Natural killer cell (primary cell): ENCODE measurements at regions not wholly inside any gene's neighbourhood (a gene's known extent, or its start where the extent isn't known, plus 50 kb on each side); places are given as distances from the start of the nearest gene placed in this dataset.

ENCODE experiments used
- ATAC-seq, 3 donors: fragments of 150-1000 bp in 2 of 3; fragments of 200-7000 bp in 1 of 3; cut with Tn5 transposase; 1 replicate in 1 of 3; 2 replicates in 2 of 3; pipeline ENCODE4 v1.10.0; 2021; ENCODE audit warnings: mild to moderate bottlenecking in 2 of 3, moderate library complexity in 2 of 3
- DNase-seq, 2 donors: peaks; one replicate each; pipeline versions ENCODE4 v3.0.0 to v3.0.0-alpha.2; 2013 to 2021; ENCODE audit warnings: mixed read lengths in 1 of 2
- H3K27ac ChIP-seq: one replicate; pipeline ENCODE4 v1.5.1; 2013; ENCODE audit warnings: mild to moderate bottlenecking, low read length
- H3K27me3 ChIP-seq: one replicate; pipeline ENCODE4 v1.6.1; 2013; ENCODE audit warnings: low read length; ENCODE audit not compliant: control insufficient read depth, insufficient read depth
- H3K36me3 ChIP-seq: one replicate; pipeline ENCODE4 v1.6.1; 2013; ENCODE audit warnings: low read length; ENCODE audit not compliant: control insufficient read depth, insufficient read depth
- H3K4me1 ChIP-seq: one replicate; pipeline ENCODE4 v1.6.1; 2013; ENCODE audit warnings: low read length; ENCODE audit not compliant: control insufficient read depth, insufficient read depth
- H3K4me3 ChIP-seq: one replicate; pipeline ENCODE4 v1.5.1; 2013; ENCODE audit warnings: low read length
- H3K9me3 ChIP-seq: one replicate; pipeline ENCODE4 v1.6.1; 2013; ENCODE audit warnings: low read length; ENCODE audit not compliant: control insufficient read depth, insufficient read depth
- H3K27ac Mint-ChIP-seq, 2 donors: one replicate each; pipeline ENCODE4 v1.8.0; 2022; ENCODE audit warnings: mild to moderate bottlenecking in 2 of 2, mixed read lengths in 2 of 2, moderate library complexity in 1 of 2
- H3K27me3 Mint-ChIP-seq, 2 donors: one replicate each; pipeline ENCODE4 v1.8.0; 2022; ENCODE audit warnings: low read depth in 2 of 2, mixed read lengths in 2 of 2
- H3K36me3 Mint-ChIP-seq: one replicate; pipeline ENCODE4 v1.8.0; 2022; ENCODE audit warnings: mixed read lengths
- H3K4me1 Mint-ChIP-seq, 2 donors: one replicate each; pipeline ENCODE4 v1.8.0; 2022; ENCODE audit warnings: mixed read lengths in 2 of 2
- H3K4me3 Mint-ChIP-seq: one replicate; pipeline ENCODE4 v1.8.0; 2022; ENCODE audit warnings: mild to moderate bottlenecking, moderate library complexity, mixed read lengths
- H3K9me3 Mint-ChIP-seq, 2 donors: one replicate each; pipeline ENCODE4 v1.8.0; 2022; ENCODE audit warnings: mixed read lengths in 2 of 2
- CTCF ChIP-seq: fragments of 200-600 bp; IDR thresholded peaks from one replicate; pipeline ENCODE4 v1.8.0; 2022; ENCODE audit warnings: antibody characterized with exemption
- WGBS: methylation state at CpG from one replicate; pipeline ENCODE4 v1.1.7; 2013; ENCODE audit warnings: missing lambda C conversion rate; ENCODE audit not compliant: insufficient coverage; 5-methylcytosine and 5-hydroxymethylcytosine counted together
- intact Hi-C: fragments of 100-400 bp; cut with micrococcal nuclease; formaldehyde crosslinking; loops from one replicate; pipeline ENCODE4 v1.14.2; 2022

- Histone ChIP-seq H3K4me1 (no peaks in the 10 kb centered on the region), H3K27me3 (no peaks in the 10 kb centered on the region), H3K27ac (no peak overlapping the region), H3K9me3 (no peaks in the 10 kb centered on the region), H3K4me3 (no peak overlapping the region), H3K36me3 (no peaks in the 10 kb centered on the region)
- Mint-ChIP-seq H3K27me3 (peaks cover 5 to 10% of the 10 kb centered on the region in 2 donors), H3K4me1 (no peaks in the 10 kb centered on the region), H3K4me3 (no peak overlapping the region), H3K9me3 (no peaks in the 10 kb centered on the region), H3K36me3 (no peaks in the 10 kb centered on the region), H3K27ac (no peak overlapping the region)
- DNase-seq (no peak), ATAC-seq (no peak)
- no peak for TF ChIP-seq CTCF
- intact Hi-C loops, result no loop called here
- 100% methylated on average over 2 of the region's 2 CpGs for WGBS
Measured at GRCh38 chr7:25572423-25572822, 344.1 kb upstream of the NPVF start.

GRCh38 chr7:25574828-25575227 is 346.5 kb upstream of the NPVF start:
- intact Hi-C loops, result no loop called here
- H3K36me3 ChIP-seq, result no peaks in the 10 kb centered on the region
- Mint-ChIP-seq H3K4me3 (no peak overlapping the region), H3K9me3 (no peaks in the 10 kb centered on the region), H3K27me3 (peaks cover 9 to 10% of the 10 kb centered on the region in 2 donors), H3K4me1 (no peaks in the 10 kb centered on the region), H3K36me3 (no peaks in the 10 kb centered on the region), H3K27ac (no peak overlapping the region)
- no peak for ATAC-seq
- no peak overlapping the region for H3K27ac ChIP-seq
- no peak for TF ChIP-seq CTCF
- no peaks in the 10 kb centered on the region for H3K4me1 ChIP-seq
- no peaks in the 10 kb centered on the region for H3K27me3 ChIP-seq
- no peak overlapping the region for H3K4me3 ChIP-seq
- DNase-seq, result no peak
- no peaks in the 10 kb centered on the region for H3K9me3 ChIP-seq

GRCh38 chr7:25575634-25576033 is 347.3 kb upstream of the NPVF start:
- intact Hi-C loops, result no loop called here
- no peak overlapping the region for H3K27ac ChIP-seq
- Mint-ChIP-seq H3K4me1 (no peaks in the 10 kb centered on the region), H3K36me3 (no peaks in the 10 kb centered on the region), H3K27me3 (peaks cover 9 to 10% of the 10 kb centered on the region in 2 donors), H3K27ac (no peak overlapping the region), H3K4me3 (no peak overlapping the region), H3K9me3 (no peaks in the 10 kb centered on the region)
- no peaks in the 10 kb centered on the region for H3K4me1 ChIP-seq
- no peaks in the 10 kb centered on the region for H3K9me3 ChIP-seq
- no peak for DNase-seq
- H3K4me3 ChIP-seq, result no peak overlapping the region
- no peak for ATAC-seq
- TF ChIP-seq CTCF, result no peak
- no peaks in the 10 kb centered on the region for H3K27me3 ChIP-seq
- WGBS, result 87% methylated on average over 3 of the region's 4 CpGs
- no peaks in the 10 kb centered on the region for H3K36me3 ChIP-seq

GRCh38 chr7:25578991-25579777 is 350.9 kb upstream of the NPVF start:
- intact Hi-C loops, result no loop called here
- Histone ChIP-seq H3K36me3 (no peaks in the 10 kb centered on the region), H3K4me3 (no peak overlapping the region), H3K27ac (no peak overlapping the region), H3K27me3 (no peaks in the 10 kb centered on the region), H3K9me3 (no peaks in the 10 kb centered on the region), H3K4me1 (no peaks in the 10 kb centered on the region)
- H3K27ac Mint-ChIP-seq, result no peak overlapping the region
- no peaks in the 10 kb centered on the region for H3K36me3 Mint-ChIP-seq
- no peaks in the 10 kb centered on the region for H3K9me3 Mint-ChIP-seq
- peaks cover 6 to 8% of the 10 kb centered on the region in 2 donors for H3K27me3 Mint-ChIP-seq
- WGBS, result 41% methylated on average over 3 of the region's 3 CpGs
- no peak for ATAC-seq
- no peak overlapping the region for H3K4me3 Mint-ChIP-seq
- H3K4me1 Mint-ChIP-seq, result no peaks in the 10 kb centered on the region
- DNase-seq, result no peak
- no peak for TF ChIP-seq CTCF
